ENCODE measurements at regions not wholly inside any gene's neighbourhood (a gene's known extent, or its start where the extent isn't known, plus 50 kb on each side); places are given as distances from the start of the nearest gene placed in this dataset.

- Histone ChIP-seq H3K4me1 (ENCODE audit: insufficient read depth, low read length) (no peaks in the 10 kb centered on the region), H3K9me3 (ENCODE audit: low read length) (no peaks in the 10 kb centered on the region), H3K9ac (ENCODE audit: insufficient read depth, low read depth, low read length) (no peak overlapping the region), H3K27me3 (ENCODE audit: control insufficient read depth in 1 of 2, insufficient read depth in 2 of 2, low read length in 2 of 2) (no peaks in the 10 kb centered on the region), H3K27ac (ENCODE audit: extremely low read length, insufficient read depth, low read length) (no peak overlapping the region), H3K4me3 (replicated peaks in 1 of 3; ENCODE audit: insufficient read depth in 1 of 3, low read depth in 2 of 3, low read length in 3 of 3) (no peak overlapping the region), H4K20me1 (ENCODE audit: insufficient read depth, low read length) (no peaks in the 10 kb centered on the region), H3K4me2 (ENCODE audit: low read depth, low read length) (no peak overlapping the region), H3K36me3 (replicated peaks in 1 of 2; ENCODE audit: control insufficient read depth in 1 of 2, insufficient read depth in 2 of 2, low read length in 2 of 2) (no peaks in the 10 kb centered on the region), H3K79me2 (ENCODE audit: insufficient read depth, low read length) (no peaks in the 10 kb centered on the region), H2AFZ (ENCODE audit: low read length) (no peak overlapping the region)
- no peak for FAIRE-seq
- CTCF ChIA-PET (ENCODE audit: low intra/inter-chr PET ratio, low total read pairs): no interaction called here
- 32% methylated on average over 7 of the region's 7 CpGs for WGBS (ENCODE audit: low lambda C conversion rate)
- POLR2A ChIA-PET: no interaction called here
- no peak for DNase-seq (ENCODE audit: low spot score)
- in situ Hi-C loops (cut with HindIII; ENCODE audit: extremely low pct_ligation_motif_present, low pct_unique_long_range_greater_than_20kb) (no loop called here), intact Hi-C loops (cut with micrococcal nuclease; ENCODE audit: unreplicated experiment) (no loop called here)
- ATAC-seq: no peak
- no TSS peak for BruUV-seq (replicated peaks)
- no peak for TF ChIP-seq WIZ (CRISPR knock-in tag; IDR thresholded peaks at IDR 0.05)
- no peak for TF ChIP-seq HOXD1 (CRISPR knock-in tag; IDR thresholded peaks at IDR 0.05)
- TF ChIP-seq ZNF224 (CRISPR knock-in tag; IDR thresholded peaks at IDR 0.05): no peak
- TF ChIP-seq, protein P1, sequence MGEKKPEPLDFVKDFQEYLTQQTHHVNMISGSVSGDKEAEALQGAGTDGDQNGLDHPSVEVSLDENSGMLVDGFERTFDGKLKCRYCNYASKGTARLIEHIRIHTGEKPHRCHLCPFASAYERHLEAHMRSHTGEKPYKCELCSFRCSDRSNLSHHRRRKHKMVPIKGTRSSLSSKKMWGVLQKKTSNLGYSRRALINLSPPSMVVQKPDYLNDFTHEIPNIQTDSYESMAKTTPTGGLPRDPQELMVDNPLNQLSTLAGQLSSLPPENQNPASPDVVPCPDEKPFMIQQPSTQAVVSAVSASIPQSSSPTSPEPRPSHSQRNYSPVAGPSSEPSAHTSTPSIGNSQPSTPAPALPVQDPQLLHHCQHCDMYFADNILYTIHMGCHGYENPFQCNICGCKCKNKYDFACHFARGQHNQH (CRISPR knock-in tag; IDR thresholded peaks at IDR 0.05): no peak
- TF ChIP-seq NR3C1 (CRISPR knock-in tag; IDR thresholded peaks at IDR 0.05): no peak
- TF ChIP-seq ZNF644 (CRISPR knock-in tag; IDR thresholded peaks at IDR 0.05; ENCODE audit: low read depth): no peak
- TF ChIP-seq SRSF1 (optimal IDR thresholded peaks at IDR 0.05; ENCODE audit: low read depth, low read length): no peak
- no peak for TF ChIP-seq PBX2 (CRISPR knock-in tag; IDR thresholded peaks at IDR 0.05)
- TF ChIP-seq ZFP36L1 (CRISPR knock-in tag; IDR thresholded peaks at IDR 0.05): no peak
- TF ChIP-seq GABPA (IDR thresholded peaks at IDR 0.05; ENCODE audit: low read depth, low read length): no peak
- no peak for TF ChIP-seq GABPA (CRISPR knock-in tag; IDR thresholded peaks at IDR 0.05; ENCODE audit: low read depth)
- no peak for TF ChIP-seq PBX3 (CRISPR knock-in tag; IDR thresholded peaks at IDR 0.05; ENCODE audit: borderline replicate concordance)
- no peak for TF ChIP-seq CSRNP2 (CRISPR knock-in tag; conservative IDR thresholded peaks at IDR 0.05; ENCODE audit: low read depth)
- no peak for TF ChIP-seq ZNF724P (CRISPR knock-in tag; IDR thresholded peaks at IDR 0.05; ENCODE audit: borderline replicate concordance)
- TF ChIP-seq ZNF766 (CRISPR knock-in tag; IDR thresholded peaks at IDR 0.05; ENCODE audit: borderline replicate concordance): no peak
- TF ChIP-seq ZNF709 (CRISPR knock-in tag; IDR thresholded peaks at IDR 0.05): no peak
- TF ChIP-seq, protein P2, sequence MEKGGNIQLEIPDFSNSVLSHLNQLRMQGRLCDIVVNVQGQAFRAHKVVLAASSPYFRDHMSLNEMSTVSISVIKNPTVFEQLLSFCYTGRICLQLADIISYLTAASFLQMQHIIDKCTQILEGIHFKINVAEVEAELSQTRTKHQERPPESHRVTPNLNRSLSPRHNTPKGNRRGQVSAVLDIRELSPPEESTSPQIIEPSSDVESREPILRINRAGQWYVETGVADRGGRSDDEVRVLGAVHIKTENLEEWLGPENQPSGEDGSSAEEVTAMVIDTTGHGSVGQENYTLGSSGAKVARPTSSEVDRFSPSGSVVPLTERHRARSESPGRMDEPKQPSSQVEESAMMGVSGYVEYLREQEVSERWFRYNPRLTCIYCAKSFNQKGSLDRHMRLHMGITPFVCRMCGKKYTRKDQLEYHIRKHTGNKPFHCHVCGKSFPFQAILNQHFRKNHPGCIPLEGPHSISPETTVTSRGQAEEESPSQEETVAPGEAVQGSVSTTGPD (CRISPR knock-in tag; IDR thresholded peaks at IDR 0.05): no peak
Observed at GRCh38 chr9:108052431-108053080, 563.0 kb upstream of the KLF4 start.

All from HepG2 (cell line).